ENCODE measurements at regions not wholly inside any gene's neighbourhood (a gene's known extent, or its start where the extent isn't known, plus 50 kb on each side); places are given as distances from the start of the nearest gene placed in this dataset.

GRCh38 chr16:79876332-79876730, 275.8 kb upstream of the MAF start:
- DNase-seq (ENCODE audit: low spot score) = no peak
- H3K36me3 Mint-ChIP-seq (ENCODE audit: low read depth, unreplicated experiment) = no peaks in the 10 kb centered on the region
- H3K4me1 Mint-ChIP-seq (ENCODE audit: unreplicated experiment) = no peaks in the 10 kb centered on the region
- no peak overlapping the region for H3K27ac Mint-ChIP-seq (ENCODE audit: unreplicated experiment)
- H3K4me3 Mint-ChIP-seq (ENCODE audit: unreplicated experiment) = no peak overlapping the region
- no peaks in the 10 kb centered on the region for H3K9me3 Mint-ChIP-seq (ENCODE audit: unreplicated experiment)
- TF ChIP-seq, protein P1, sequence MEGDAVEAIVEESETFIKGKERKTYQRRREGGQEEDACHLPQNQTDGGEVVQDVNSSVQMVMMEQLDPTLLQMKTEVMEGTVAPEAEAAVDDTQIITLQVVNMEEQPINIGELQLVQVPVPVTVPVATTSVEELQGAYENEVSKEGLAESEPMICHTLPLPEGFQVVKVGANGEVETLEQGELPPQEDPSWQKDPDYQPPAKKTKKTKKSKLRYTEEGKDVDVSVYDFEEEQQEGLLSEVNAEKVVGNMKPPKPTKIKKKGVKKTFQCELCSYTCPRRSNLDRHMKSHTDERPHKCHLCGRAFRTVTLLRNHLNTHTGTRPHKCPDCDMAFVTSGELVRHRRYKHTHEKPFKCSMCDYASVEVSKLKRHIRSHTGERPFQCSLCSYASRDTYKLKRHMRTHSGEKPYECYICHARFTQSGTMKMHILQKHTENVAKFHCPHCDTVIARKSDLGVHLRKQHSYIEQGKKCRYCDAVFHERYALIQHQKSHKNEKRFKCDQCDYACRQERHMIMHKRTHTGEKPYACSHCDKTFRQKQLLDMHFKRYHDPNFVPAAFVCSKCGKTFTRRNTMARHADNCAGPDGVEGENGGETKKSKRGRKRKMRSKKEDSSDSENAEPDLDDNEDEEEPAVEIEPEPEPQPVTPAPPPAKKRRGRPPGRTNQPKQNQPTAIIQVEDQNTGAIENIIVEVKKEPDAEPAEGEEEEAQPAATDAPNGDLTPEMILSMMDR (IDR thresholded peaks at IDR 0.05; ENCODE audit: unreplicated experiment) = no peak
- peaks cover 1% of the 10 kb centered on the region for H3K27me3 Mint-ChIP-seq (ENCODE audit: unreplicated experiment)

DNA sequence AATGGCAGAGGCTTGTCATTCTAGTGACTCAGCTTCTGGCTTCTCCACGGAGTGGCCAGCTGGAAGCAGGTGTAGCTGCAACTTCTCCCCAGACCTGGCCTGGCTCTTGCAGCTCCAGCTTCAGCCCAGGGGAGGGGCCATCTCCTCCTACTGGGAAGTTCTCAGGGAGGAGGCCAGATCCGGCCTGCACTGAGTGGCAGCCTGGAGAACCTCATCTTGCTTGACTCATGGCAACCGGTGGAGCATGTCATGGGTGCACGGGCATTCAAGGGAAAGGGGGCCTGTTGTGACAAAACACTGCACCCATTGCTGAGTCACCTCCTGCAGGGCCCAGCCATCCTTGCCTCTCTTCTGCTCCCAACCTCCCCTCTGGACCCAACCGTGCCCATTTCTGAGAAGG, 273.9 kb upstream of the MAF start:
- DNase-seq (ENCODE audit: low spot score) = no peak
- Mint-ChIP-seq H3K4me3 (ENCODE audit: unreplicated experiment) (no peak overlapping the region), H3K36me3 (ENCODE audit: low read depth, unreplicated experiment) (no peaks in the 10 kb centered on the region), H3K27me3 (ENCODE audit: unreplicated experiment) (peaks cover 1% of the 10 kb centered on the region), H3K27ac (ENCODE audit: unreplicated experiment) (no peak overlapping the region), H3K9me3 (ENCODE audit: unreplicated experiment) (no peaks in the 10 kb centered on the region), H3K4me1 (ENCODE audit: unreplicated experiment) (no peaks in the 10 kb centered on the region)
- TF ChIP-seq, protein P1 (IDR thresholded peaks at IDR 0.05; ENCODE audit: unreplicated experiment) = no peak

DNA sequence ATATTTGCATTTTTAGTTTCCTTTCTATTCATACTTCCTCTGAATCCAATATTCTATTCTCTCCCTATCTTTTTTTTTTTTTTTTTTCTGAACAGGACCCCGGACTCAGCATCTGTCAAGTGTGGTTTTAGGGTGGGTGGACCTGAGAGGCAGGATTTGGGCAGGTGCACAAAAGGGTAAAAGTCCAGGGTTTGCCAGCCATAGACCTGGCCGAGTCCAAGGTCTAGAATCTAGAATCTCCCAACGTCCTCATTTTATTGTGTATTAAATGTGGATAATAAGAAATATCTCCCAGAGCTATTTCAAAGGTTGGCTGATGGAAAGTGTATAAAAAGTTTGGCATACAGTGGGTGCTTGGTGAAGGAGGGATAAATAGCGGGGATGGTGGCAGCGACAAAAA, 273.3 kb upstream of the MAF start:
- no peak for DNase-seq (ENCODE audit: low spot score)
- TF ChIP-seq, protein P1 (IDR thresholded peaks at IDR 0.05; ENCODE audit: unreplicated experiment) = no peak
- H3K4me3 Mint-ChIP-seq (ENCODE audit: unreplicated experiment) = no peak overlapping the region
- H3K4me1 Mint-ChIP-seq (ENCODE audit: unreplicated experiment) = no peaks in the 10 kb centered on the region
- no peaks in the 10 kb centered on the region for H3K36me3 Mint-ChIP-seq (ENCODE audit: low read depth, unreplicated experiment)
- H3K9me3 Mint-ChIP-seq (ENCODE audit: unreplicated experiment) = no peaks in the 10 kb centered on the region
- peaks cover 1% of the 10 kb centered on the region for H3K27me3 Mint-ChIP-seq (ENCODE audit: unreplicated experiment)
- no peak overlapping the region for H3K27ac Mint-ChIP-seq (ENCODE audit: unreplicated experiment)

GRCh38 chr16:79871906-79872305, 271.4 kb upstream of the MAF start:
- H3K36me3 Mint-ChIP-seq (ENCODE audit: low read depth, unreplicated experiment) = no peaks in the 10 kb centered on the region
- H3K9me3 Mint-ChIP-seq (ENCODE audit: unreplicated experiment) = no peaks in the 10 kb centered on the region
- DNase-seq (ENCODE audit: low spot score) = no peak
- peaks cover 1% of the 10 kb centered on the region for H3K27me3 Mint-ChIP-seq (ENCODE audit: unreplicated experiment)
- H3K4me1 Mint-ChIP-seq (ENCODE audit: unreplicated experiment) = no peaks in the 10 kb centered on the region
- H3K4me3 Mint-ChIP-seq (ENCODE audit: unreplicated experiment) = no peak overlapping the region
- H3K27ac Mint-ChIP-seq (ENCODE audit: unreplicated experiment) = no peak overlapping the region
- TF ChIP-seq, protein P1 (IDR thresholded peaks at IDR 0.05; ENCODE audit: unreplicated experiment) = no peak

- no peaks in the 10 kb centered on the region for H3K4me1 Mint-ChIP-seq (ENCODE audit: unreplicated experiment)
- H3K9me3 Mint-ChIP-seq (ENCODE audit: unreplicated experiment) = no peaks in the 10 kb centered on the region
- no peak overlapping the region for H3K4me3 Mint-ChIP-seq (ENCODE audit: unreplicated experiment)
- no peaks in the 10 kb centered on the region for H3K36me3 Mint-ChIP-seq (ENCODE audit: low read depth, unreplicated experiment)
- no peak overlapping the region for H3K27ac Mint-ChIP-seq (ENCODE audit: unreplicated experiment)
- H3K27me3 Mint-ChIP-seq (ENCODE audit: unreplicated experiment) = peaks cover 1% of the 10 kb centered on the region
- TF ChIP-seq, protein P1 (IDR thresholded peaks at IDR 0.05; ENCODE audit: unreplicated experiment) = no peak
- no peak for DNase-seq (ENCODE audit: low spot score)
Measured at GRCh38 chr16:79870016-79870886, 269.7 kb upstream of the MAF start.

Measured in endothelial cell (in vitro differentiated cells).